Spleen (tissue), 11 donors: ENCODE measurements at regions not wholly inside any gene's neighbourhood (a gene's known extent, or its start where the extent isn't known, plus 50 kb on each side); places are given as distances from the start of the nearest gene placed in this dataset.

Experiments used
- DNase-seq: peaks from one replicate; pipeline ENCODE4 v3.0.0-alpha.2; 2020
- H3K27ac ChIP-seq, 8 donors: fragments of 200-600 bp; sonication (generic) in 7 of 8; 1 replicate in 4 of 8; 2 replicates in 4 of 8; pipeline versions ENCODE4 v1.5.0 to v1.8.0; 2016 to 2021; ENCODE audit warnings: inconsistent platforms in 4 of 8, mild to moderate bottlenecking in 4 of 8, moderate library complexity in 1 of 8
- H3K27me3 ChIP-seq, 7 donors: fragments of 200-600 bp; sonication (generic) in 6 of 7; replicated peaks in 1 of 7; 1 replicate in 4 of 7; 2 replicates in 3 of 7; pipeline versions ENCODE4 v1.5.0 to v1.8.0; 2016 to 2021; ENCODE audit warnings: inconsistent platforms in 3 of 7, mild to moderate bottlenecking in 1 of 7
- H3K36me3 ChIP-seq, 6 donors: fragments of 200-600 bp; sonication (generic) in 5 of 6; 1 replicate in 4 of 6; 2 replicates in 2 of 6; pipeline versions ENCODE4 v1.5.0 to v1.8.0; 2016 to 2021; ENCODE audit warnings: inconsistent platforms in 2 of 6
- H3K4me1 ChIP-seq, 6 donors: fragments of 200-600 bp; sonication (generic) in 5 of 6; 1 replicate in 3 of 6; 2 replicates in 3 of 6; pipeline versions ENCODE4 v1.5.0 to v1.8.0; 2016 to 2021; ENCODE audit warnings: inconsistent platforms in 3 of 6
- H3K4me3 ChIP-seq, 8 donors: fragments of 200-600 bp; sonication (generic) in 7 of 8; 1 replicate in 4 of 8; 2 replicates in 4 of 8; pipeline versions ENCODE4 v1.5.0 to v1.8.0; 2016 to 2021; ENCODE audit warnings: inconsistent platforms in 4 of 8, mild to moderate bottlenecking in 4 of 8, moderate library complexity in 2 of 8
- H3K9me3 ChIP-seq, 8 donors: fragments of 200-600 bp; sonication (generic) in 7 of 8; 1 replicate in 4 of 8; 2 replicates in 4 of 8; pipeline versions ENCODE4 v1.5.0 to v1.8.0; 2016 to 2021; ENCODE audit warnings: inconsistent platforms in 4 of 8
- CTCF ChIP-seq, 11 experiments: fragments of 200-600 bp in 7 of 11; fragments of 450-650 bp in 4 of 11; sonication (generic) in 4 of 11; IDR thresholded peaks in 8 of 11; conservative IDR thresholded peaks in 3 of 11; 1 replicate in 7 of 11; 2 replicates in 4 of 11; pipeline versions ENCODE4 v1.4.0 to v1.8.0; 2016 to 2021; ENCODE audit warnings: antibody characterized with exemption in 11 of 11, inconsistent platforms in 4 of 11, mild to moderate bottlenecking in 1 of 11
- POLR2A ChIP-seq, 3 donors: fragments of 450-650 bp; IDR thresholded peaks; one replicate each; pipeline ENCODE4 v1.5.1; 2017; ENCODE audit warnings: antibody characterized with exemption in 3 of 3, mild to moderate bottlenecking in 1 of 3
- POLR2AphosphoS5 ChIP-seq, 3 donors: sonication (generic); formaldehyde crosslinking; IDR thresholded peaks; one replicate each; pipeline ENCODE4 v1.5.1; 2017; ENCODE audit warnings: antibody characterized with exemption in 3 of 3
- WGBS, 5 donors: extraction: QIAGEN DNeasy Blood & Tissue Kit in 3 of 5; methylation state at CpG; one replicate each; pipeline versions ENCODE4 v1.1.5 to v1.1.7; 2013 to 2018; 5-methylcytosine and 5-hydroxymethylcytosine counted together
- intact Hi-C: fragments of 100-400 bp; cut with DNase I; formaldehyde crosslinking; loops from one replicate; pipeline ENCODE4 v1.15.0; 2023; ENCODE audit warnings: low total_unique reads
- donor health status: healthy with polysubstance abuse.
- donor health status: DM: no; HTN: no; CAD: no; lungs with moderate emphysema.
- donor health status: DM: no; HTN: no; CAD: no.
- donor health status: Bipolar disorder and iron deficiency.
- donor health status: healthy.
- donor health status: DM: no; HTN: no; CAD: no.
- donor health status: DM: yes; HTN: yes; CAD: no.

- WGBS, 5 donors: 75 to 100% (median 92%) methylated on average over 3 of the region's 3 CpGs
- H3K9me3 ChIP-seq: no peaks in the 10 kb centered on the region
- peaks cover 0 to 41% (median 10%) of the 10 kb centered on the region in 6 donors for H3K4me1 ChIP-seq
- H3K4me3 ChIP-seq: no peak overlapping the region
- H3K27ac ChIP-seq: no peak overlapping the region
- intact Hi-C loops: no loop called here
- no peak for DNase-seq
- no peaks in the 10 kb centered on the region for H3K27me3 ChIP-seq
- TF ChIP-seq POLR2A (IDR thresholded peaks at IDR 0.05): no peak
- TF ChIP-seq POLR2AphosphoS5 (IDR thresholded peaks at IDR 0.05): no peak
- no peak for TF ChIP-seq CTCF (IDR thresholded peaks at IDR 0.05 in 8 of 11, conservative IDR thresholded peaks at IDR 0.05 in 3 of 11)
- no peaks in the 10 kb centered on the region for H3K36me3 ChIP-seq
Measured at GRCh38 chr5:34501840-34502239, 154.3 kb upstream of the RAI14 start.

GRCh38 chr5:34502581-34502980 lies 153.5 kb upstream of the RAI14 start:
- TF ChIP-seq POLR2AphosphoS5 (IDR thresholded peaks at IDR 0.05): no peak
- no peak for TF ChIP-seq POLR2A (IDR thresholded peaks at IDR 0.05)
- no peak for TF ChIP-seq CTCF (IDR thresholded peaks at IDR 0.05 in 8 of 11, conservative IDR thresholded peaks at IDR 0.05 in 3 of 11)
- Histone ChIP-seq H3K4me3 (no peak overlapping the region), H3K27me3 (no peaks in the 10 kb centered on the region), H3K4me1 (peaks cover 0 to 37% (median 7%) of the 10 kb centered on the region in 6 donors), H3K9me3 (no peaks in the 10 kb centered on the region), H3K27ac (peak overlapping the region in 3 of 8 donors; percentile 29 to 51 (median 39)), H3K36me3 (no peaks in the 10 kb centered on the region)
- DNase-seq: no peak
- WGBS, 5 donors: 81 to 92% (median 83%) methylated on average over 7 of the region's 7 CpGs
- intact Hi-C loops: no loop called here

GRCh38 chr5:34503379-34504253 lies 152.5 kb upstream of the RAI14 start:
- H3K27me3 ChIP-seq: no peaks in the 10 kb centered on the region
- intact Hi-C loops: no loop called here
- H3K27ac ChIP-seq: peak overlapping the region in 4 of 8 donors; percentile 3 to 51 (median 34)
- H3K4me3 ChIP-seq: no peak overlapping the region
- 56 to 78% (median 75%) methylated on average over 7 of the region's 7 CpGs for WGBS, 5 donors
- TF ChIP-seq POLR2AphosphoS5 (IDR thresholded peaks at IDR 0.05) (peak in 1 of 3 donors; percentile 16), POLR2A (IDR thresholded peaks at IDR 0.05) (no peak), CTCF (IDR thresholded peaks at IDR 0.05 in 8 of 11, conservative IDR thresholded peaks at IDR 0.05 in 3 of 11) (no peak)
- no peak for DNase-seq
- peaks cover 0 to 28% (median 1%) of the 10 kb centered on the region in 6 donors for H3K4me1 ChIP-seq
- H3K36me3 ChIP-seq: no peaks in the 10 kb centered on the region
- no peaks in the 10 kb centered on the region for H3K9me3 ChIP-seq

GRCh38 chr5:34504967-34505366 lies 151.2 kb upstream of the RAI14 start:
- H3K4me1 ChIP-seq: peaks cover 0 to 15% (median 0%) of the 10 kb centered on the region in 6 donors
- H3K9me3 ChIP-seq: no peaks in the 10 kb centered on the region
- no peaks in the 10 kb centered on the region for H3K27me3 ChIP-seq
- no peak for DNase-seq
- TF ChIP-seq POLR2A (IDR thresholded peaks at IDR 0.05) (no peak), POLR2AphosphoS5 (IDR thresholded peaks at IDR 0.05) (no peak), CTCF (IDR thresholded peaks at IDR 0.05 in 8 of 11, conservative IDR thresholded peaks at IDR 0.05 in 3 of 11) (no peak)
- H3K36me3 ChIP-seq: no peaks in the 10 kb centered on the region
- intact Hi-C loops: no loop called here
- H3K4me3 ChIP-seq: no peak overlapping the region
- H3K27ac ChIP-seq: peak overlapping the region in 2 of 8 donors; percentile 29 to 39
